Hepatocyte (in vitro differentiated cells): ENCODE measurements at regions not wholly inside any gene's neighbourhood (a gene's known extent, or its start where the extent isn't known, plus 50 kb on each side); places are given as distances from the start of the nearest gene placed in this dataset.

Source experiments
- DNase-seq: peaks from one replicate; pipeline ENCODE4 v3.0.0-alpha.2; 2016; ENCODE audit warnings: low spot score
- H2AFZ ChIP-seq: fragments of 200-600 bp; sonication (generic); 2 replicates; pipeline ENCODE4 v1.6.0; 2016; ENCODE audit warnings: antibody characterized with exemption, mild to moderate bottlenecking
- H3K27ac ChIP-seq: fragments of 200-600 bp; sonication (generic); 2 replicates; pipeline ENCODE4 v1.5.1; 2016; ENCODE audit warnings: mild to moderate bottlenecking
- H3K27me3 ChIP-seq: fragments of 200-600 bp; sonication (generic); 2 replicates; pipeline ENCODE4 v1.6.1; 2016
- H3K36me3 ChIP-seq: fragments of 200-600 bp; sonication (generic); replicated peaks from 2 replicates; pipeline ENCODE4 v1.5.1; 2016; ENCODE audit warnings: low read depth; ENCODE audit not compliant: insufficient read depth
- H3K4me1 ChIP-seq: fragments of 200-600 bp; sonication (generic); 2 replicates; pipeline ENCODE4 v1.5.1; 2016; ENCODE audit warnings: mild to moderate bottlenecking, moderate library complexity; ENCODE audit not compliant: insufficient read depth
- H3K4me2 ChIP-seq: fragments of 200-600 bp; sonication (generic); 2 replicates; pipeline ENCODE4 v1.6.0; 2016
- H3K4me3 ChIP-seq: fragments of 200-600 bp; sonication (generic); 2 replicates; pipeline ENCODE4 v1.5.1; 2016; ENCODE audit warnings: mild to moderate bottlenecking
- H3K79me2 ChIP-seq: fragments of 200-600 bp; sonication (generic); 2 replicates; pipeline ENCODE4 v1.6.0; 2017; ENCODE audit warnings: mild to moderate bottlenecking
- H3K9me2 ChIP-seq: fragments of 200-600 bp; sonication (generic); replicated peaks from 2 replicates; pipeline ENCODE4 v1.6.0; 2017; ENCODE audit warnings: mild to moderate bottlenecking; ENCODE audit not compliant: insufficient read depth
- H3K9me3 ChIP-seq: fragments of 200-600 bp; sonication (generic); 2 replicates; pipeline ENCODE4 v1.5.1; 2016; ENCODE audit warnings: low read depth, mild to moderate bottlenecking
- H4K20me1 ChIP-seq: fragments of 200-600 bp; sonication (generic); 2 replicates; pipeline ENCODE4 v1.6.0; 2016; ENCODE audit warnings: mild to moderate bottlenecking; ENCODE audit not compliant: insufficient read depth, poor library complexity, severe bottlenecking
- CTCF ChIP-seq: fragments of 200-600 bp; sonication (generic); IDR thresholded peaks from 2 replicates; pipeline ENCODE4 v1.5.1; 2016; ENCODE audit warnings: antibody characterized with exemption, mild to moderate bottlenecking; ENCODE audit not compliant: poor library complexity
- EZH2 ChIP-seq: fragments of 200-600 bp; sonication (generic); IDR thresholded peaks from 2 replicates; pipeline ENCODE4 v1.6.1; 2016; ENCODE audit warnings: antibody characterized with exemption, mild to moderate bottlenecking, borderline replicate concordance
- EZH2phosphoT487 ChIP-seq: fragments of 200-600 bp; sonication (generic); IDR thresholded peaks from one replicate; pipeline ENCODE4 v1.6.1; 2018; ENCODE audit warnings: antibody characterized with exemption, mild to moderate bottlenecking, low read depth, moderate library complexity; ENCODE audit not compliant: unreplicated experiment, severe bottlenecking
- WGBS: methylation state at CpG from one replicate; pipeline ENCODE4 v1.1.6; 2016; ENCODE audit warnings: low lambda C conversion rate; ENCODE audit errors: missing lambda C conversion rate; 5-methylcytosine and 5-hydroxymethylcytosine counted together

GRCh38 chr20:50364542-50364941 lies 145.6 kb upstream of the PTPN1 start:
- Histone ChIP-seq H3K9me2 (no peaks in the 10 kb centered on the region), H3K36me3 (no peaks in the 10 kb centered on the region), H3K4me2 (no peak overlapping the region), H3K79me2 (no peaks in the 10 kb centered on the region), H3K4me1 (peaks cover 26% of the 10 kb centered on the region), H2AFZ (no peak overlapping the region), H3K27ac (no peak overlapping the region), H3K4me3 (no peak overlapping the region), H3K9me3 (no peaks in the 10 kb centered on the region), H3K27me3 (no peaks in the 10 kb centered on the region), H4K20me1 (no peaks in the 10 kb centered on the region)
- WGBS: 73% methylated on average over 6 of the region's 6 CpGs
- DNase-seq: no peak
- TF ChIP-seq EZH2phosphoT487 (no peak), EZH2 (no peak), CTCF (no peak)

- peak; percentile 92 for DNase-seq
- Histone ChIP-seq H2AFZ (no peak overlapping the region), H3K9me2 (no peaks in the 10 kb centered on the region), H3K4me2 (peak overlapping the region; percentile 47), H3K4me1 (peaks cover 21% of the 10 kb centered on the region), H3K9me3 (no peaks in the 10 kb centered on the region), H3K27ac (peak overlapping the region; percentile 65), H4K20me1 (no peaks in the 10 kb centered on the region), H3K79me2 (no peaks in the 10 kb centered on the region), H3K36me3 (no peaks in the 10 kb centered on the region), H3K27me3 (no peaks in the 10 kb centered on the region), H3K4me3 (no peak overlapping the region)
- TF ChIP-seq CTCF: no peak
- TF ChIP-seq EZH2phosphoT487: no peak
- TF ChIP-seq EZH2: no peak
- WGBS: 48% methylated on average over 7 of the region's 7 CpGs
Observed at GRCh38 chr20:50366270-50367103, 143.7 kb upstream of the PTPN1 start.

GRCh38 chr20:50367104-50367674 lies 143.0 kb upstream of the PTPN1 start:
- Histone ChIP-seq H3K4me2 (peak overlapping the region; percentile 47), H3K4me1 (peaks cover 21% of the 10 kb centered on the region), H2AFZ (no peak overlapping the region), H3K27me3 (no peaks in the 10 kb centered on the region), H3K9me2 (no peaks in the 10 kb centered on the region), H3K9me3 (no peaks in the 10 kb centered on the region), H3K79me2 (no peaks in the 10 kb centered on the region), H3K4me3 (no peak overlapping the region), H3K27ac (peak overlapping the region; percentile 65), H3K36me3 (no peaks in the 10 kb centered on the region), H4K20me1 (no peaks in the 10 kb centered on the region)
- no peak for DNase-seq
- TF ChIP-seq EZH2 (no peak), CTCF (no peak)
- WGBS: 39% methylated on average over 5 of the region's 5 CpGs
